ENCODE measurements at regions not wholly inside any gene's neighbourhood (a gene's known extent, or its start where the extent isn't known, plus 50 kb on each side); places are given as distances from the start of the nearest gene placed in this dataset.

- Histone ChIP-seq H3K27me3 (ENCODE audit: insufficient read depth, low read length) (no peaks in the 10 kb centered on the region), H4K20me1 (ENCODE audit: control insufficient read depth, insufficient read depth, insufficient read length) (no peaks in the 10 kb centered on the region), H3K9me3 (ENCODE audit: control insufficient read depth, low read depth, low read length) (no peaks in the 10 kb centered on the region), H2BK5ac (ENCODE audit: insufficient read length, low read length) (no peak overlapping the region), H2BK12ac (ENCODE audit: insufficient read length, low read depth, low read length) (no peak overlapping the region), H4K8ac (replicated peaks; ENCODE audit: insufficient read length, low read depth, low read length) (no peak overlapping the region), H3K4me2 (ENCODE audit: insufficient read depth, insufficient read length, low read length) (no peak overlapping the region), H3K18ac (ENCODE audit: insufficient read length, low read depth, low read length) (no peak overlapping the region), H3K14ac (ENCODE audit: insufficient read depth, low read length) (no peak overlapping the region), H2BK120ac (ENCODE audit: low read depth, low read length, poor library complexity, severe bottlenecking) (no peak overlapping the region), H3K56ac (ENCODE audit: insufficient read length, low read depth, low read length) (no peak overlapping the region), H3K27ac (ENCODE audit: insufficient read length, low read depth, low read length) (no peak overlapping the region), H3K79me2 (ENCODE audit: insufficient read depth, low read length) (no peaks in the 10 kb centered on the region), H3K4me1 (ENCODE audit: insufficient read depth, low read length) (no peaks in the 10 kb centered on the region; the same call in 1 of the 2 replicates), H3K79me1 (ENCODE audit: insufficient read depth, low read depth, low read length, poor library complexity, severe bottlenecking) (no peaks in the 10 kb centered on the region), H4K91ac (ENCODE audit: insufficient read length, low read depth, low read length) (no peak overlapping the region), H2AK5ac (ENCODE audit: insufficient read length, low read length) (no peak overlapping the region), H3K23ac (ENCODE audit: insufficient read length, low read depth, low read length) (no peak overlapping the region), H2BK20ac (ENCODE audit: low read depth, low read length, poor library complexity, severe bottlenecking) (no peak overlapping the region), H4K5ac (ENCODE audit: insufficient read length, low read depth, low read length) (no peak overlapping the region), H3K23me2 (ENCODE audit: insufficient read length, low read depth, low read length, poor library complexity, severe bottlenecking) (no peaks in the 10 kb centered on the region), H2AFZ (ENCODE audit: low read length) (no peak overlapping the region), H3K9ac (ENCODE audit: extremely low read depth, insufficient read length, low read length) (no peak overlapping the region), H2BK15ac (ENCODE audit: low read depth, low read length) (no peak overlapping the region), H3T11ph (ENCODE audit: low read length) (no peak overlapping the region), H3K4ac (ENCODE audit: low read depth, low read length) (no peak overlapping the region)
- H3K9me3 Mint-ChIP-seq = peaks cover 3 to 7% of the 10 kb centered on the region in 2 experiments; a peak in 3 of 5 replicates
- H3K27ac Mint-ChIP-seq = no peak overlapping the region
- TF ChIP-seq CTCF (conservative IDR thresholded peaks at IDR 0.05) = no peak
- no peak overlapping the region for H3K4me3 Mint-ChIP-seq
- no peaks in the 10 kb centered on the region; a peak in 1 of 4 replicates for H3K4me1 Mint-ChIP-seq
- no peaks in the 10 kb centered on the region for H3K27me3 Mint-ChIP-seq (ENCODE audit: low read depth)
- no peak for DNase-seq
- no CpG with 5 or more reads among the region's 2 CpGs for WGBS (ENCODE audit: extremely low coverage, insufficient read length, low lambda C conversion rate)
- H3K36me3 Mint-ChIP-seq (ENCODE audit: insufficient read depth in 1 of 3, low read depth in 3 of 3) = peaks cover 0 to 6% (median 0%) of the 10 kb centered on the region in 3 experiments; a peak in 1 of 7 replicates
Measured at GRCh38 chr2:180828756-180829155, 151.6 kb upstream of the UBE2E3 start.

Measured in H9 (cell line).